ENCODE measurements at regions not wholly inside any gene's neighbourhood (a gene's known extent, or its start where the extent isn't known, plus 50 kb on each side); places are given as distances from the start of the nearest gene placed in this dataset.

GRCh38 chrX:113274345-113274744 is 433.7 kb upstream of the AMOT start:
- TF ChIP-seq CTCF (IDR thresholded peaks at IDR 0.05) (no peak), POLR2A (IDR thresholded peaks at IDR 0.05) (no peak)

Measured in esophagus squamous epithelium (tissue), 4 donors.